ENCODE measurements at regions not wholly inside any gene's neighbourhood (a gene's known extent, or its start where the extent isn't known, plus 50 kb on each side); places are given as distances from the start of the nearest gene placed in this dataset.

- peaks cover 6% of the 10 kb centered on the region for H3K9me3 Mint-ChIP-seq (ENCODE audit: unreplicated experiment)
- no peaks in the 10 kb centered on the region for H3K36me3 Mint-ChIP-seq (ENCODE audit: unreplicated experiment)
- peaks cover 18% of the 10 kb centered on the region for H3K4me1 Mint-ChIP-seq (ENCODE audit: low read depth, unreplicated experiment)
- peaks cover 4% of the 10 kb centered on the region for H3K27me3 Mint-ChIP-seq (ENCODE audit: unreplicated experiment)
- no peak overlapping the region for H3K4me3 Mint-ChIP-seq (ENCODE audit: unreplicated experiment)
- TF ChIP-seq CTCF (IDR thresholded peaks at IDR 0.05; ENCODE audit: partially characterized antibody, unreplicated experiment), result no peak
- DNase-seq, result no peak
- no peak overlapping the region for H3K27ac Mint-ChIP-seq (ENCODE audit: unreplicated experiment)
Measured at GRCh38 chr10:78910476-78910875, 158.3 kb upstream of the ZMIZ1 start.

GRCh38 chr10:78910886-78911285 is 157.9 kb upstream of the ZMIZ1 start:
- H3K4me1 Mint-ChIP-seq (ENCODE audit: low read depth, unreplicated experiment), result peaks cover 14% of the 10 kb centered on the region
- H3K36me3 Mint-ChIP-seq (ENCODE audit: unreplicated experiment), result no peaks in the 10 kb centered on the region
- H3K9me3 Mint-ChIP-seq (ENCODE audit: unreplicated experiment), result peaks cover 6% of the 10 kb centered on the region
- H3K27ac Mint-ChIP-seq (ENCODE audit: unreplicated experiment), result no peak overlapping the region
- DNase-seq, result no peak
- no peak for TF ChIP-seq CTCF (IDR thresholded peaks at IDR 0.05; ENCODE audit: partially characterized antibody, unreplicated experiment)
- H3K27me3 Mint-ChIP-seq (ENCODE audit: unreplicated experiment), result peaks cover 4% of the 10 kb centered on the region
- no peak overlapping the region for H3K4me3 Mint-ChIP-seq (ENCODE audit: unreplicated experiment)

GRCh38 chr10:78911533-78912340 is 157.0 kb upstream of the ZMIZ1 start:
- H3K9me3 Mint-ChIP-seq (ENCODE audit: unreplicated experiment), result peaks cover 6% of the 10 kb centered on the region
- H3K27ac Mint-ChIP-seq (ENCODE audit: unreplicated experiment), result no peak overlapping the region
- TF ChIP-seq CTCF (IDR thresholded peaks at IDR 0.05; ENCODE audit: partially characterized antibody, unreplicated experiment), result no peak
- no peak for DNase-seq
- peaks cover 4% of the 10 kb centered on the region for H3K27me3 Mint-ChIP-seq (ENCODE audit: unreplicated experiment)
- no peaks in the 10 kb centered on the region for H3K36me3 Mint-ChIP-seq (ENCODE audit: unreplicated experiment)
- H3K4me3 Mint-ChIP-seq (ENCODE audit: unreplicated experiment), result no peak overlapping the region
- peaks cover 13% of the 10 kb centered on the region for H3K4me1 Mint-ChIP-seq (ENCODE audit: low read depth, unreplicated experiment)

- no peak for TF ChIP-seq CTCF (IDR thresholded peaks at IDR 0.05; ENCODE audit: partially characterized antibody, unreplicated experiment)
- no peak overlapping the region for H3K4me3 Mint-ChIP-seq (ENCODE audit: unreplicated experiment)
- peaks cover 6% of the 10 kb centered on the region for H3K9me3 Mint-ChIP-seq (ENCODE audit: unreplicated experiment)
- no peaks in the 10 kb centered on the region for H3K36me3 Mint-ChIP-seq (ENCODE audit: unreplicated experiment)
- H3K27ac Mint-ChIP-seq (ENCODE audit: unreplicated experiment), result no peak overlapping the region
- H3K27me3 Mint-ChIP-seq (ENCODE audit: unreplicated experiment), result peaks cover 2% of the 10 kb centered on the region
- DNase-seq, result no peak
- H3K4me1 Mint-ChIP-seq (ENCODE audit: low read depth, unreplicated experiment), result peaks cover 7% of the 10 kb centered on the region
Measured at GRCh38 chr10:78912361-78913218, 156.2 kb upstream of the ZMIZ1 start.
